ENCODE measurements at regions not wholly inside any gene's neighbourhood (a gene's known extent, or its start where the extent isn't known, plus 50 kb on each side); places are given as distances from the start of the nearest gene placed in this dataset.

GRCh38 chr1:184156521-184157393 lies 105.2 kb downstream of the TSEN15 start:
- no peak for TF ChIP-seq EZH2 (IDR thresholded peaks at IDR 0.05; ENCODE audit: borderline replicate concordance, low read length)
- TF ChIP-seq, protein P1, sequence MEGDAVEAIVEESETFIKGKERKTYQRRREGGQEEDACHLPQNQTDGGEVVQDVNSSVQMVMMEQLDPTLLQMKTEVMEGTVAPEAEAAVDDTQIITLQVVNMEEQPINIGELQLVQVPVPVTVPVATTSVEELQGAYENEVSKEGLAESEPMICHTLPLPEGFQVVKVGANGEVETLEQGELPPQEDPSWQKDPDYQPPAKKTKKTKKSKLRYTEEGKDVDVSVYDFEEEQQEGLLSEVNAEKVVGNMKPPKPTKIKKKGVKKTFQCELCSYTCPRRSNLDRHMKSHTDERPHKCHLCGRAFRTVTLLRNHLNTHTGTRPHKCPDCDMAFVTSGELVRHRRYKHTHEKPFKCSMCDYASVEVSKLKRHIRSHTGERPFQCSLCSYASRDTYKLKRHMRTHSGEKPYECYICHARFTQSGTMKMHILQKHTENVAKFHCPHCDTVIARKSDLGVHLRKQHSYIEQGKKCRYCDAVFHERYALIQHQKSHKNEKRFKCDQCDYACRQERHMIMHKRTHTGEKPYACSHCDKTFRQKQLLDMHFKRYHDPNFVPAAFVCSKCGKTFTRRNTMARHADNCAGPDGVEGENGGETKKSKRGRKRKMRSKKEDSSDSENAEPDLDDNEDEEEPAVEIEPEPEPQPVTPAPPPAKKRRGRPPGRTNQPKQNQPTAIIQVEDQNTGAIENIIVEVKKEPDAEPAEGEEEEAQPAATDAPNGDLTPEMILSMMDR (conservative IDR thresholded peaks at IDR 0.05 in 1 of 2, IDR thresholded peaks at IDR 0.05 in 1 of 2; ENCODE audit: extremely low read depth in 1 of 2, insufficient read depth in 1 of 2, low read depth in 1 of 2, low read length in 2 of 2): no peak
